HG03457 (cell line): ENCODE measurements at regions not wholly inside any gene's neighbourhood (a gene's known extent, or its start where the extent isn't known, plus 50 kb on each side); places are given as distances from the start of the nearest gene placed in this dataset.
"Not testable (repeated sequence)": the region's sequence is repeated elsewhere in the genome, so short reads cannot be mapped to it uniquely, and the experiment has no call there.

Experiments
- ATAC-seq: cut with Tn5 transposase; IDR thresholded peaks from one replicate; pipeline ENCODE4 v1.9.1; 2021; ENCODE audit warnings: moderate number of reproducible peaks; ENCODE audit not compliant: unreplicated experiment

- no peak for ATAC-seq
These were observed 256.8 kb upstream of the NFIA start for GRCh38 chr1:60825593-60825992.

- no peak for ATAC-seq
These were observed 259.2 kb upstream of the NFIA start for GRCh38 chr1:60823151-60823550.

GRCh38 chr1:60822252-60822651 is 260.1 kb upstream of the NFIA start:
- no peak for ATAC-seq

- ATAC-seq = no peak
These were observed 261.2 kb upstream of the NFIA start for GRCh38 chr1:60821156-60821555.

GRCh38 chr1:60818969-60819701 is 263.2 kb upstream of the NFIA start:
- ATAC-seq = no peak

- ATAC-seq = no peak
These were observed 269.3 kb upstream of the NFIA start for GRCh38 chr1:60813071-60813470.

- no peak for ATAC-seq
These were observed 273.0 kb upstream of the NFIA start for GRCh38 chr1:60809204-60809980.

- ATAC-seq = no peak
These were observed 273.7 kb upstream of the NFIA start for GRCh38 chr1:60808676-60809075.

GRCh38 chr1:60802884-60803283 is 279.5 kb upstream of the NFIA start:
- ATAC-seq = no peak

GRCh38 chr1:60797351-60797750 is 285.0 kb upstream of the NFIA start:
- no peak for ATAC-seq

- no peak for ATAC-seq
These were observed 291.1 kb upstream of the NFIA start for GRCh38 chr1:60791226-60791625.

- not testable (repeated sequence) for ATAC-seq
These were observed 309.3 kb upstream of the NFIA start for GRCh38 chr1:60773099-60773498.

GRCh38 chr1:60769082-60769481 is 313.3 kb upstream of the NFIA start:
- no peak for ATAC-seq

- ATAC-seq = no peak
These were observed 317.2 kb upstream of the NFIA start for GRCh38 chr1:60765204-60765603.

- ATAC-seq = no peak
These were observed 317.9 kb upstream of the NFIA start for GRCh38 chr1:60764489-60764888.

- no peak for ATAC-seq
These were observed 318.6 kb upstream of the NFIA start for GRCh38 chr1:60763741-60764140.

GRCh38 chr1:60762911-60763310 is 319.4 kb upstream of the NFIA start:
- ATAC-seq = no peak

GRCh38 chr1:60762176-60762575 is 320.2 kb upstream of the NFIA start:
- ATAC-seq = no peak

GRCh38 chr1:60759291-60759690 is 323.1 kb upstream of the NFIA start:
- ATAC-seq = no peak

- ATAC-seq = no peak
These were observed 324.9 kb upstream of the NFIA start for GRCh38 chr1:60757485-60757884.

- ATAC-seq = no peak
These were observed 329.1 kb upstream of the NFIA start for GRCh38 chr1:60753036-60753900.
